Muscle of leg (tissue), 3 donors: ENCODE measurements at regions not wholly inside any gene's neighbourhood (a gene's known extent, or its start where the extent isn't known, plus 50 kb on each side); places are given as distances from the start of the nearest gene placed in this dataset.

ENCODE experiments used
- DNase-seq: peaks from one replicate; pipeline ENCODE4 v3.0.0; 2013
- H3K27ac ChIP-seq: one replicate; pipeline ENCODE4 v1.5.1; 2013; ENCODE audit warnings: mild to moderate bottlenecking, low read length, control low read depth
- H3K27me3 ChIP-seq: one replicate; pipeline ENCODE4 v1.6.1; 2013; ENCODE audit warnings: low read length; ENCODE audit not compliant: control insufficient read depth, insufficient read depth
- H3K36me3 ChIP-seq: one replicate; pipeline ENCODE4 v1.6.1; 2013; ENCODE audit warnings: low read length; ENCODE audit not compliant: control insufficient read depth, insufficient read depth
- H3K4me1 ChIP-seq: one replicate; pipeline ENCODE4 v1.6.1; 2013; ENCODE audit warnings: low read length; ENCODE audit not compliant: control insufficient read depth, insufficient read depth
- H3K4me3 ChIP-seq: one replicate; pipeline ENCODE4 v1.5.1; 2013; ENCODE audit warnings: low read length, control low read depth
- H3K9me3 ChIP-seq: replicated peaks from 2 replicates; pipeline ENCODE4 v1.6.1; 2013; ENCODE audit warnings: low read depth, low read length; ENCODE audit not compliant: control insufficient read depth
- WGBS: methylation state at CpG from one replicate; pipeline ENCODE4 v1.1.5; 2013; ENCODE audit warnings: missing lambda C conversion rate; ENCODE audit not compliant: insufficient coverage; 5-methylcytosine and 5-hydroxymethylcytosine counted together

DNA sequence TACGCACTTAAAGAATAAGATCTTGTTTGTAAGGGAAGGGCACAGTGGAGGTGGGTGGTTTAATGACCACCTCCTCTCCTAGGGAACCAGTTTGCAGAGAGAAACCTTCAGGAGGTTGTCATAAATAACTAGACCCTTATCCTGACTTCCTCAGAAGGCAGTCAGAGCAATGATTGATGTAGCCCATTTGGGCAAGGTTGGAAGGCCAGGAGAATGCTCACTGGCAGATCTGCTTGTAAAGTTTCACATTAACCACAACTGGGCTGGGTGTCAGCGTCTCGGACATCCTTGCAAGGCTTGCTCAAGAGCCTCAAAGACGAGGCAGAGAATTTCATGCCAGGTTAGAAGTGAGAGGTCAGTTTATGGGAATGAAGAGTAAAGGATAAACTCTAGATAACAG lies 87.6 kb upstream of the TRABD2B start:
- no CpG with 5 or more reads among the region's 4 CpGs for WGBS
- Histone ChIP-seq H3K4me1 (no peaks in the 10 kb centered on the region), H3K4me3 (no peak overlapping the region), H3K27me3 (peaks cover 5% of the 10 kb centered on the region), H3K27ac (no peak overlapping the region), H3K9me3 (no peaks in the 10 kb centered on the region), H3K36me3 (no peaks in the 10 kb centered on the region)
- DNase-seq: no peak

GRCh38 chr1:48082271-48082962 lies 85.2 kb upstream of the TRABD2B start:
- H3K36me3 ChIP-seq: no peaks in the 10 kb centered on the region
- H3K27me3 ChIP-seq: peaks cover 9% of the 10 kb centered on the region
- H3K4me1 ChIP-seq: no peaks in the 10 kb centered on the region
- no peak overlapping the region for H3K4me3 ChIP-seq
- H3K9me3 ChIP-seq: no peaks in the 10 kb centered on the region
- H3K27ac ChIP-seq: no peak overlapping the region
- peak; percentile 6 for DNase-seq
- 11% methylated on average over 1 of the region's 6 CpGs for WGBS

DNA sequence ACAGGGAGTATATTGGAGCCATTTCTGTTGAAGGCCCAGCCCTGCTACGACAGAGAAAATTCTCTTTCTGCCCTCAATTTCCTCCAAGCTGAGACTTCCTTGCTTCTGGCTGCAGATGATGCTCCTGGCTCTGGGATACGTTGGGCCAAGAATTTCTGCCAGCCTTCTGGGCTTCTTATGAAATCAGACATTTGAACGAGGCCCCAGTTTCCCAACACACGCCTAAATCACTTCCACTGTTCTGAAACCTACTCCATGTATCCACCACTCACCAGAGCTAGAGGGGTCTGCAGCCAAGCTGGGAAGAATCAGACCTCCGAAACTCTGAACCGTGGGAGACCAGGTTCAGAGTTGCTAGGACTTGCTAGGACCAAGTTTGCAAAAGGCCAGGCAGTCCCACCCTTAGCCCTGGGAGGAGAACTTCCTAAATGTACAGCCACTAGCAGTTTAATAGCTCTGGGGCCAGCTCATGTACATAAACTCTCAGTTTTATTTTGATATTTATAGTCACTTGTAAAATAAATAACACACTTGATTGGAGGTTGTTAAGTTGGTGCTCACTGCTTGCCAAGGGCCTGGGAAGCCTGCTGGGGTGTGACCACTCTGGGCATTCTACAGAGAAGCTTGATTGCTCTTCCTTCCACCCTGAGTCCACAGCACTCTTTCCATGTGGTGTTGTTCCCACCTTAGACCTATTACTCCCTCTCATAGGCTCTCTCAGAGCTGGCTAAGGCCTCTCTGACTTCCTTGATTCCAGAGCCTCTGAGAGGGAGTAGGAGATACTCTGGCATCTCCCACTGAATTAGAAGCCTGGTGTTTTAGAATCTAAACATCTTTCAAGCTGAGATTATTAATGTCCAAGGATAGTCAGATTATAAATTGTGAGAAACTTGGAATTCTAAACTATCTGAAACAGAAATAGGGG lies 83.4 kb upstream of the TRABD2B start:
- 72% methylated on average over 5 of the region's 6 CpGs for WGBS
- H3K4me3 ChIP-seq: no peak overlapping the region
- no peaks in the 10 kb centered on the region for H3K4me1 ChIP-seq
- no peaks in the 10 kb centered on the region for H3K9me3 ChIP-seq
- H3K27me3 ChIP-seq: peaks cover 6% of the 10 kb centered on the region
- H3K27ac ChIP-seq: no peak overlapping the region
- no peaks in the 10 kb centered on the region for H3K36me3 ChIP-seq
- DNase-seq: no peak

DNA sequence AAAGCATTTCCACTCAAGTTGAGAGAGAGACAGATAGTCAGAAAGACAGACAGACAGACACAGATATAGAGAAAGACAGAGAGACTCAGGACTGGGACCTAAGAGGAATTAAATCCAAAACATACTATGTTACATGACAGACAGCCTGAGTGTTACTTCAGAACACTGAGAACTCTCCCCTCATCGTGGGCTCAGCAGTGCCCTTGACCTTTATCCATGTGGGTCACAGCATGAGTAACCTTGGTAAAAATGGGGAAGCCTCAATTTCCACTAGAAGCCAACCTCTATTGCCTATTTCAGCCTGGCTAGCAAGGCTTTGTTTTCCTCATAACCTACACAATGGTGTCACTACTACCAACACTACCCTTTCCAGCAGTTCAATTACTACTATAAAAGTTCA lies 81.9 kb upstream of the TRABD2B start:
- DNase-seq: no peak
- H3K36me3 ChIP-seq: no peaks in the 10 kb centered on the region
- no peak overlapping the region for H3K27ac ChIP-seq
- no CpG with 5 or more reads among the region's 1 CpG for WGBS
- no peaks in the 10 kb centered on the region for H3K4me1 ChIP-seq
- no peaks in the 10 kb centered on the region for H3K9me3 ChIP-seq
- no peak overlapping the region for H3K4me3 ChIP-seq
- peaks cover 3% of the 10 kb centered on the region for H3K27me3 ChIP-seq

- Histone ChIP-seq H3K27me3 (peaks cover 3% of the 10 kb centered on the region), H3K27ac (no peak overlapping the region), H3K4me3 (no peak overlapping the region), H3K4me1 (no peaks in the 10 kb centered on the region), H3K9me3 (no peaks in the 10 kb centered on the region), H3K36me3 (no peaks in the 10 kb centered on the region)
- no peak for DNase-seq
- 60% methylated on average over 1 of the region's 5 CpGs for whole genome bisulfite sequencing
These were observed 80.6 kb upstream of the TRABD2B start for GRCh38 chr1:48077795-48078222.

- Histone ChIP-seq H3K9me3 (no peaks in the 10 kb centered on the region), H3K4me1 (no peaks in the 10 kb centered on the region), H3K27ac (no peak overlapping the region), H3K4me3 (no peak overlapping the region), H3K36me3 (no peaks in the 10 kb centered on the region), H3K27me3 (peaks cover 3% of the 10 kb centered on the region)
- no peak for DNase-seq
These were observed 78.8 kb upstream of the TRABD2B start for GRCh38 chr1:48076017-48076416.

GRCh38 chr1:48073798-48074530 lies 76.8 kb upstream of the TRABD2B start:
- Histone ChIP-seq H3K36me3 (no peaks in the 10 kb centered on the region), H3K4me1 (no peaks in the 10 kb centered on the region), H3K9me3 (no peaks in the 10 kb centered on the region), H3K27me3 (peaks cover 3% of the 10 kb centered on the region), H3K4me3 (no peak overlapping the region), H3K27ac (no peak overlapping the region)
- DNase-seq: no peak
- WGBS: 100% methylated on average over 1 of the region's 12 CpGs

GRCh38 chr1:48071513-48071912 lies 74.3 kb upstream of the TRABD2B start:
- no peaks in the 10 kb centered on the region for H3K4me1 ChIP-seq
- H3K27me3 ChIP-seq: peaks cover 2% of the 10 kb centered on the region
- H3K36me3 ChIP-seq: no peaks in the 10 kb centered on the region
- no peaks in the 10 kb centered on the region for H3K9me3 ChIP-seq
- H3K4me3 ChIP-seq: no peak overlapping the region
- no peak overlapping the region for H3K27ac ChIP-seq
- no peak for DNase-seq
- WGBS: no CpG with 5 or more reads among the region's 1 CpG

- Histone ChIP-seq H3K9me3 (no peaks in the 10 kb centered on the region), H3K27me3 (peaks cover 3% of the 10 kb centered on the region), H3K4me3 (no peak overlapping the region), H3K4me1 (no peaks in the 10 kb centered on the region), H3K36me3 (no peaks in the 10 kb centered on the region), H3K27ac (no peak overlapping the region)
- no peak for DNase-seq
- WGBS: 76% methylated on average over 4 of the region's 4 CpGs
These were observed 73.2 kb upstream of the TRABD2B start for GRCh38 chr1:48070396-48070750.
